ENCODE measurements at regions not wholly inside any gene's neighbourhood (a gene's known extent, or its start where the extent isn't known, plus 50 kb on each side); places are given as distances from the start of the nearest gene placed in this dataset.

DNA sequence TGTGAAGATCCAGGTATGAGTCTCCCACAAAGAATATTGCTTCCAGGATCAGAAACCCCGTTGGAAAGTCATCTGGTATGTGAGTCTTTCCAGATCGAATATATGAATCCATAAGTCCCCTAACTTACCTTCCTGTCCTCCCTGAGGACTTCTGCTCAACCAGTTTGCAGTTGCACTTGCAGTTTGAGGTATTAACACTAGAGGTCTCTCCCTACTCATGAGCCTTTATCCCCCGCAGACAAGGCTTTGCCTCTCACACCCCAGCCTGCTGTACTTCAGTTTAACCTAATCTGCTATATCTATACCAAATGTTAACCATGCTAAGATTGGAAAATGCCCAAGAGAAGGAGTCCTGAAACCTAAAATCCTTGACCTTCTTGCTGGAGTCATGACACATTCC is 135.3 kb upstream of the DEFB112 start:
- TF ChIP-seq EP300 (IDR thresholded peaks at IDR 0.05) (no peak), POLR2AphosphoS5 (IDR thresholded peaks at IDR 0.05) (no peak)
- TF ChIP-seq, protein P1, sequence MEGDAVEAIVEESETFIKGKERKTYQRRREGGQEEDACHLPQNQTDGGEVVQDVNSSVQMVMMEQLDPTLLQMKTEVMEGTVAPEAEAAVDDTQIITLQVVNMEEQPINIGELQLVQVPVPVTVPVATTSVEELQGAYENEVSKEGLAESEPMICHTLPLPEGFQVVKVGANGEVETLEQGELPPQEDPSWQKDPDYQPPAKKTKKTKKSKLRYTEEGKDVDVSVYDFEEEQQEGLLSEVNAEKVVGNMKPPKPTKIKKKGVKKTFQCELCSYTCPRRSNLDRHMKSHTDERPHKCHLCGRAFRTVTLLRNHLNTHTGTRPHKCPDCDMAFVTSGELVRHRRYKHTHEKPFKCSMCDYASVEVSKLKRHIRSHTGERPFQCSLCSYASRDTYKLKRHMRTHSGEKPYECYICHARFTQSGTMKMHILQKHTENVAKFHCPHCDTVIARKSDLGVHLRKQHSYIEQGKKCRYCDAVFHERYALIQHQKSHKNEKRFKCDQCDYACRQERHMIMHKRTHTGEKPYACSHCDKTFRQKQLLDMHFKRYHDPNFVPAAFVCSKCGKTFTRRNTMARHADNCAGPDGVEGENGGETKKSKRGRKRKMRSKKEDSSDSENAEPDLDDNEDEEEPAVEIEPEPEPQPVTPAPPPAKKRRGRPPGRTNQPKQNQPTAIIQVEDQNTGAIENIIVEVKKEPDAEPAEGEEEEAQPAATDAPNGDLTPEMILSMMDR (IDR thresholded peaks at IDR 0.05), result no peak

Measured in sigmoid colon (tissue), 4 donors.